Esophagus muscularis mucosa (tissue), 3 donors: ENCODE measurements at regions not wholly inside any gene's neighbourhood (a gene's known extent, or its start where the extent isn't known, plus 50 kb on each side); places are given as distances from the start of the nearest gene placed in this dataset.

Experiments
- CTCF ChIP-seq, 3 experiments: fragments of 200-600 bp in 2 of 3; fragments of 450-650 bp in 1 of 3; sonication (generic) in 2 of 3; IDR thresholded peaks; one replicate each; pipeline ENCODE4 v1.5.1; 2017 to 2019; ENCODE audit warnings: antibody characterized with exemption in 3 of 3, mild to moderate bottlenecking in 2 of 3, moderate library complexity in 1 of 3
- POLR2A ChIP-seq: fragments of 450-650 bp; IDR thresholded peaks from one replicate; pipeline ENCODE4 v1.6.1; 2017; ENCODE audit warnings: antibody characterized with exemption, moderate library complexity, mild to moderate bottlenecking, low read depth
- POLR2AphosphoS5 ChIP-seq, 2 donors: sonication (generic); formaldehyde crosslinking; IDR thresholded peaks; one replicate each; pipeline ENCODE4 v1.6.1; 2017; ENCODE audit warnings: antibody characterized with exemption in 2 of 2

- no peak for TF ChIP-seq CTCF (IDR thresholded peaks at IDR 0.05)
- TF ChIP-seq POLR2AphosphoS5 (IDR thresholded peaks at IDR 0.05) = no peak
- TF ChIP-seq POLR2A = no peak
Measured at GRCh38 chr10:110444004-110444337, 53.7 kb upstream of the DUSP5 start.
